ENCODE measurements at regions not wholly inside any gene's neighbourhood (a gene's known extent, or its start where the extent isn't known, plus 50 kb on each side); places are given as distances from the start of the nearest gene placed in this dataset.
"Not testable (repeated sequence)": the region's sequence is repeated elsewhere in the genome, so short reads cannot be mapped to it uniquely, and the experiment has no call there.

DNA sequence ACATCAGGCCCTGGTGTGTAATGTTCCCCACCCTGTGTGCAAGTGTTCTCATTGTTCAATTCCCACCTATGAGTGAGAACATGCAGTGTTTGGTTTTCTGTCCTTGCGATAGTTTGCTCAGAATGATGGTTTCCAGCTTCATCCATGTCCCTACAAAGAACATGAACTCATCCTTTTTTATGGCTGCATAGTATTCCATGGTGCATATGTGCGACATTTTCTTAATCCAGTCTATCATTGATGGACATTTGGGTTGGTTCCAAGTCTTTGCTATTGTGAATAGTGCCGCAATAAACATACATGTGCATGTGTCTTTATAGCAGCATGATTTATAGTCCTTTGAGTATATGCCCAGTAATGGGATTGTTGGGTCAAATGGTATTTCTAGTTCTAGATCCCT lies 60.5 kb upstream of the PSME4 start:
- not testable (repeated sequence) for DNase-seq

DNA sequence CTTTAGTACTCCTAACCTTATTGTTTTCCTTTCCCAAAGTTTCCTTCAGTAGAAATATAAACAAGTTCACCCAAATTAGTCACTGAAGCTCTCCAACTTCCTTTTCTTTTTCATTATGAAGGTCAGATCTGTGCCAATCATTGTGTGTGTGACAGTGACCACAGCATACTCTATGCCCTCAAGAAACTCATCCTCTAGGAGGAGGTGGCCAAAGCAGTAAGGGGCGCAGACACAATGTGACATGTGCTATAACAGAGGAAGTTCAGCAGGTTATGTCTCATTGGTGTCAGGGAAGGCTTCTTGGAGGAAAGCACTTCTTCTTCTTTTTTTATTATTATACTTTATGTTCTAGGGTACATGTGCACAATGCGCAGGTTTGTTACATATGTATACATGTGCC lies 60.0 kb upstream of the PSME4 start:
- DNase-seq = no peak

DNA sequence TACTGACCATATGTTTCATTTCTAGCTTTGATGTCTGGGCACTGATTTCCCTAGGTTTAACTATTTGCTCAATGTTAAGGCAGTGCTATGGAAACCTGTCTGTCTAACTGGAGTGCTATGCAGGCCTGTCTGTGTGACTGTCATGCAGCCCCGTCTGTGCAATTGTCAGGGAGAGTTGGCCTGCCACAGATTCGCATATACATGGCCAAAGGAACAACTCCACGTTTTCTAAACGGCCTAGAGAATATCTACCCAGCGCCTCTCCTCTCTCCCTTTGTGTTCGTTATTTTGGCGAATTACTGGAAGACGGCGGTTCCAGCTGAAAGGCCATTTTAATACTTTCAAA lies 59.6 kb upstream of the PSME4 start:
- no peak for DNase-seq

DNA sequence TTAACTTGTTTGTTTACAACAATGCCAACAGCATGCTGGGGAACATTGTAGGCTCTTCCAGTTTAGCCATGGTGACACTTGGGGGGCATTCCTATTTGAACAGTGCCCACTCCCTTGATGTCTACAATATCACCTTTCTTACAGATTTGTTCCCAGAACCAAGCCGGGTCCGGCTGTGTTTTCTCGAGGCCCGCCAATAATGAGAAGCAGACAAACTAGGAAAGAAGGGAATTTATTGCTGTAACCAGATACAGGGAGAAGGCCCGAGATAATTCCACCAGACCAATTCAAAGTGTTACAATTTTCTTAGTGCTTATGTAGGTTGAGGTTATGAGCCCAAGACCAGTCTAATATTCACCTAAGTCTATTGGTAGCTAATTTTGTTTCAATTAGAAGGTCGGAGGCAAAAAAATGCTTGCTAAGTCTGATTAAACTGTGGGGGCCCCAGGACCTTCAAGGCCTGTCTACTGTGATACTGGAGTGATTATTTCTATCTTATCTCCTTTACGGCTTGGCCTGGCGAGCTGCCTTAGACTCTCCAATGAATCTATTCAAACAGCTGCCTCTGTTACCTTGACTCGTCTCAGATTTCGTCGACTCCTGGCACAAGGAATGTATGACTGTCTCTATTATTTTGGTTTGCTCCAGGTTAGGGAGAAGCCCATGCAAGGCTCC lies 59.1 kb upstream of the PSME4 start:
- no peak for DNase-seq

DNA sequence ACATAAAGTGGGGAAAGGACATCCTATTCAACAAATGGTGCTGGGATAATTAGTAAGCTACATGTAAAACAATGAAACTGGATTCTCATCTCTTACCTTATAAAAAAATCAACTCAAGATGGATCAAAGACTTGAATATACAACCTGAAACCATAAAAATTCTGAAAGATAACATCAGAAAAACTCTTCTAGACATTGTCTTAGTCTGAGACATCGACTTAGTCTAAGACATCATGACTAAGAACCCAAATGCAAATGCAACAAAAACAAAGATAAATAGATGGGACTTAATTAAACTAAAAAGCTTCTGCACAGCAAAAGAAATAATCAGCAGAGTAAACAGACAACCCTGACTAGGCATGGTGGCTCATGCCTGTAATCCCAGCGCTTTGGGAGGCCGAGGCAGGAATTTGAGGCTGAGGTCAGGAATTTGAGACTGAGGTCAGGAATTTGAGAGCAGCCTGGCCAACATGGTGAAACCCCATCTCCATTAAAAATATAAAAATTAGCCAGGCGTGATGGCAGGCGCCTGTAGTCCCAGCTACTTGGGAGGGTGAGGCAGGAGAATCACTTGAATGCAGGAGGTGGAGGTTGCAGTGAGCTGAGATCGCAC lies 54.8 kb upstream of the PSME4 start:
- not testable (repeated sequence) for DNase-seq

DNA sequence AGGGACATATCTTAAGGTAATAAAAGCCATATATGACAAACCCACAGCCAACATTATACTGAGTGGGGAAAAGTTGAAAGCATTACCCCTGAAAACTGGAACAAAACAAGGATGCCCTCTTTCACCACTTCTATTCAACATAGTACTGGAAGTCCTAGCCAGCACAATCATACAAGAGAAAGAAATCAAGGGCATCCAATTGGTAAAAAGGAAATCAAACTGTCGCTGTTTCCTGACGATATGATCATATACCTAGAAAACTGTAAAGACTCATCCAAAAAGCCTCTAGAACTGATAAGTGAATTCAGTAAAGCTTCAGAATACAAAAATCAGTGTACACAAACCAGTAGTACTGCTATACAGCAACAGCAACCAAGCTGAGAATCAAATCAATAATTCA lies 53.8 kb upstream of the PSME4 start:
- DNase-seq = no peak

DNA sequence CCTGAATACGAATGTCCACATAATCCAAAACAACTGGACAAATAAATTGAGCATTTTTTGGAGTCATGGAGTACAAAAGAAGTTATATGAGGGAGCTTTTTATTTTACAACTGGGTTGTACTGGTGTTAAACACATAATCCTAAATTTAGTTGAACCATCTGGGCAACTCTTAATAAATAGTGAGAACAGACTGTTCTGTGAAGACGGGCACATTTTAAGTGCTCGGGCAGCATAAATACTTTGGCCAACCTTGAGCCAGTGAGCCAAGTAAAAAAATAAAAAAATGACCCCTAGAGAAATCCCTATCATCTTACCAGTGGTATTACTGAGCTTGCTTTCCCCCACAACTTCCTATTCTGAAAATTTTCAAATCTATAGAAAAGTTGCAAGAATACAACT lies 50.9 kb upstream of the PSME4 start:
- DNase-seq = no peak

DNA sequence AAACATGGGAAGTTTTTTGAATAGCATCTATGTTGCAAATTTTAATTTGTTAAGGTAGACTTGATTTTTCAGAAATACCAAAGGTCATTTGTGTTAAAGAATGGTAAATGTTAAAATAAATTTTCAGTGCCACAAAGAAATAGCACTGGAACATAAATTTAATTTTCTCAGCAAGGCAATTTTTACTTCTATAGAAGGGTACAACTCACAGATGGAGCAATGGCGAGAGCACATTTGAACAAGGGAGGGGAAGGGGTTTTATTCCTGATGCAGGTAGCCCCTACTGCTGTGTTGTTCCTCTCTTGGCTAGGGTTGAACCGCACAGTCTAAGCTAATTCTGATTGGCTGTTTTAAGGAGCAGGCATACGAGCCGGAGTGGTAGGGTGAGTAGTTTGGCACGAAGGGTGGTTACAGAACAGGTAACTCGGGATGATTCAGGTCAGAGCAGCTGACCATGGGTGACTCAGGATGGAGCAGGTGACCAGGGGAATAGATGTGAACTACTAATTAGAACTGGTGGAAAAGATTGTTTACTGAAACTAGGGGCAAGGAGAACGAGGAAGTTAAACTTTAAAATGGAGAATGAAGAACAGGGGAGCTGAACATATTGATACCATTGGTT lies 50.1 kb upstream of the PSME4 start:
- no peak for DNase-seq
